ENCODE measurements at regions not wholly inside any gene's neighbourhood (a gene's known extent, or its start where the extent isn't known, plus 50 kb on each side); places are given as distances from the start of the nearest gene placed in this dataset.

GRCh38 chr16:17977260-17977659, 359.3 kb downstream of the NPIPA8 start:
- no peak overlapping the region for H3K9ac ChIP-seq
- 32 to 48% methylated on average over 6 of the region's 6 CpGs for WGBS, 2 experiments (ENCODE audit: low coverage in 1 of 2, low lambda C conversion rate in 2 of 2, missing lambda C conversion rate in 2 of 2)
- no peaks in the 10 kb centered on the region for H3K9me2 ChIP-seq (ENCODE audit: insufficient read depth)

DNA sequence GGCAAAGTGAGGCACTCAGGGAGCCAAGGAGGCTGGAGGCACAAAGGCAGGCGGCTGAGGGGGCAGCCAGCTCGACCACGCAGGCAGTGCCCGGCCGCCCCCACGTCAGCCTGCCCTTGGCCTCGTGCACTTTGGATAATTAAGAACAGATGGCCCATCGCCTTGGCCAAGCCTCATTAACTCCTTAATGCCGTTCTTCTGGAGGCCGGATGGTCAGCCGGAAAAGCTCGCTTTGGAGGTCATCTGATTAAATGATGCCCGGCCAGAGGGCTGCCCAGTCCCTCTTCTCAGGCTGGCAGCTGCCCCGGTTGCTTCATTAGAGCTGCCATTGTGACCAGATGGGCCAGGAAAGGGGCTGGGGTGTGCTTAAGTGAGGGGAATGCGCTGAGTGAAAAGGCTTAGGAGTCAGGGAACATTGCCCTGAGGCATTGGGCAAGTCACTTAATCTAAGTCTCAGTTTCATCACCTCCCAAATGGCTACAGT, 364.0 kb downstream of the NPIPA8 start:
- WGBS, 2 experiments (ENCODE audit: low coverage in 1 of 2, low lambda C conversion rate in 2 of 2, missing lambda C conversion rate in 2 of 2): 1 to 4% methylated on average over 15 of the region's 15 CpGs
- Histone ChIP-seq H3K9me2 (ENCODE audit: insufficient read depth) (no peaks in the 10 kb centered on the region), H3K27ac (no peak overlapping the region), H3K9ac (no peak overlapping the region), H2AFZ (no peak overlapping the region), H4K20me1 (ENCODE audit: insufficient read depth) (no peaks in the 10 kb centered on the region), H3K4me3 (no peak overlapping the region), H3K4me1 (ENCODE audit: insufficient read depth) (no peaks in the 10 kb centered on the region), H3K9me3 (ENCODE audit: low read depth) (no peaks in the 10 kb centered on the region), H3F3A (ENCODE audit: insufficient read depth) (no peaks in the 10 kb centered on the region), H3K79me2 (ENCODE audit: insufficient read depth) (no peaks in the 10 kb centered on the region), H3K4me2 (ENCODE audit: unreplicated experiment) (no peak overlapping the region), H3K27me3 (replicated peaks; ENCODE audit: insufficient read depth) (no peaks in the 10 kb centered on the region), H3K36me3 (ENCODE audit: low read depth) (no peaks in the 10 kb centered on the region)
- TF ChIP-seq EZH2 (IDR thresholded peaks at IDR 0.05; ENCODE audit: insufficient read depth, poor library complexity, severe bottlenecking): no peak
- TF ChIP-seq EZH2phosphoT487 (IDR thresholded peaks at IDR 0.05; ENCODE audit: insufficient read depth, low read depth): no peak
- no peak for DNase-seq
- in situ Hi-C loops (cut with MboI): no loop called here

More at GRCh38 chr16:17977260-17977659, 359.3 kb downstream of the NPIPA8 start:
- H3K4me3 ChIP-seq: no peak overlapping the region
- DNase-seq: no peak
- TF ChIP-seq EZH2phosphoT487 (IDR thresholded peaks at IDR 0.05; ENCODE audit: insufficient read depth, low read depth): no peak
- no peaks in the 10 kb centered on the region for H3K9me3 ChIP-seq (ENCODE audit: low read depth)
- no peaks in the 10 kb centered on the region for H3K4me1 ChIP-seq (ENCODE audit: insufficient read depth)
- no peak overlapping the region for H3K4me2 ChIP-seq (ENCODE audit: unreplicated experiment)
- in situ Hi-C loops (cut with MboI): no loop called here
- H3F3A ChIP-seq (ENCODE audit: insufficient read depth): no peaks in the 10 kb centered on the region
- no peaks in the 10 kb centered on the region for H3K79me2 ChIP-seq (ENCODE audit: insufficient read depth)
- H3K27me3 ChIP-seq (replicated peaks; ENCODE audit: insufficient read depth): no peaks in the 10 kb centered on the region
- no peak overlapping the region for H2AFZ ChIP-seq
- H3K27ac ChIP-seq: no peak overlapping the region
- no peaks in the 10 kb centered on the region for H3K36me3 ChIP-seq (ENCODE audit: low read depth)
- no peaks in the 10 kb centered on the region for H4K20me1 ChIP-seq (ENCODE audit: insufficient read depth)

DNA sequence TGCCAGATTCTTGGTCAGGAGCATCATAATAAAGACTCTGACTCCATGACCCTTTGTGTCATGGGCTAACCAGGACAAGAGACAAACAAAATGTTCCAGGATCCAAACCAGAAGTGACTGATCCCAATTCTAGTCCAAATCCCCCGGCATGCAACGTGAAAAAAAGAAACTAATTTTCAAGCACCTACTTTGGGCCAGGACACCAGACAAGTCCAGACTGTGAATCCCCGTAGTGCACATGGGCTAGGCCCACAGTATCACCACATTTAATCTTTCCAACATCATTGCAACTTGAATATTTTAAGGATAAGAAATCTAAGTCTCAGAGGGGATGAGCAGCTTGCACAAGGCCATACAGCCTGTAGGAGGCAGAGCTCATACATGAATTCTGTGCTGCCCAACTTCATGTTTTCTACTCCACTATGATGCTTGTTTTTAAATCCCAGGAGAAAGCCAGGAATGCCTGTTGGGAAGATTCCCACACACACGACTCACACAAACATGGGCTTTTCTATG, 365.7 kb downstream of the NPIPA8 start:
- DNase-seq: peak; percentile 2
- no peaks in the 10 kb centered on the region for H3K79me2 ChIP-seq (ENCODE audit: insufficient read depth)
- no peaks in the 10 kb centered on the region for H4K20me1 ChIP-seq (ENCODE audit: insufficient read depth)
- H3K9me2 ChIP-seq (ENCODE audit: insufficient read depth): no peaks in the 10 kb centered on the region
- H3F3A ChIP-seq (ENCODE audit: insufficient read depth): no peaks in the 10 kb centered on the region
- no peaks in the 10 kb centered on the region for H3K36me3 ChIP-seq (ENCODE audit: low read depth)
- H3K4me3 ChIP-seq: no peak overlapping the region
- no peak overlapping the region for H3K9ac ChIP-seq
- H3K27ac ChIP-seq: no peak overlapping the region
- H2AFZ ChIP-seq: no peak overlapping the region
- WGBS, 2 experiments (ENCODE audit: low coverage in 1 of 2, low lambda C conversion rate in 2 of 2, missing lambda C conversion rate in 2 of 2): 0 to 1% methylated on average over 4 of the region's 4 CpGs
- no peaks in the 10 kb centered on the region for H3K27me3 ChIP-seq (replicated peaks; ENCODE audit: insufficient read depth)
- TF ChIP-seq EZH2 (IDR thresholded peaks at IDR 0.05; ENCODE audit: insufficient read depth, poor library complexity, severe bottlenecking) (no peak), EZH2phosphoT487 (IDR thresholded peaks at IDR 0.05; ENCODE audit: insufficient read depth, low read depth) (no peak)
- no peaks in the 10 kb centered on the region for H3K4me1 ChIP-seq (ENCODE audit: insufficient read depth)
- in situ Hi-C loops (cut with MboI): no loop called here
- H3K4me2 ChIP-seq (ENCODE audit: unreplicated experiment): no peak overlapping the region
- H3K9me3 ChIP-seq (ENCODE audit: low read depth): no peaks in the 10 kb centered on the region

DNA sequence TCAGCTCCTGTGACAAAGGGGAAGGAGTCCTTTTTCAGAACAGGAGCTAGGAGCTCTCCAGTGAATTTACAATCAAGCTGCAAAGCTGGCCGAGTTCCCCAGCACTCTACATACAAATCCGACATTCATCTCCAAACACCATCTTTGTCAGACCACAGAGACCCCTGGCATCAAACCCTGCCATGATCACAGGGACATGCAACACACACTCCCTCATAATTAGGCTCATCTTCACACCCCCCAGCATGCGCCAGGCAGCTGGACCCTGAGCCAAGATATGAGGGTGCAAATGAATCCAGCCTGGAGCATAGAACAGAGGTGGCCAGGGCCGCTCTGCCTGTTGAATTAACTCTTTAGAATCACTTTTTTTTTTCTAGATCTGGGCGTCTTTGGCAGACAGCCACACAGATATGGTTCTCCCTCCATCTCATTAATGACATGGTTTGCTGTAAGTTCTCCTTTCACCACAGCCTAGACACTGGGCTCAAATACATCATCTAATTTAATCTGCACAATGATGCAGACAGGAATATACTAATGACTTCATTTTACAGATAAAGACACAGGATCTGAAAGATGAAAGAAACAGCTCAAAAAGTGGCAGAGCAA, 366.3 kb downstream of the NPIPA8 start:
- no peaks in the 10 kb centered on the region for H3K9me2 ChIP-seq (ENCODE audit: insufficient read depth)
- no peaks in the 10 kb centered on the region for H3K27me3 ChIP-seq (replicated peaks; ENCODE audit: insufficient read depth)
- TF ChIP-seq EZH2 (IDR thresholded peaks at IDR 0.05; ENCODE audit: insufficient read depth, poor library complexity, severe bottlenecking) (no peak), EZH2phosphoT487 (IDR thresholded peaks at IDR 0.05; ENCODE audit: insufficient read depth, low read depth) (no peak)
- H3K4me3 ChIP-seq: no peak overlapping the region
- H3F3A ChIP-seq (ENCODE audit: insufficient read depth): no peaks in the 10 kb centered on the region
- no peaks in the 10 kb centered on the region for H3K4me1 ChIP-seq (ENCODE audit: insufficient read depth)
- H3K9me3 ChIP-seq (ENCODE audit: low read depth): no peaks in the 10 kb centered on the region
- no peak overlapping the region for H3K4me2 ChIP-seq (ENCODE audit: unreplicated experiment)
- H3K9ac ChIP-seq: no peak overlapping the region
- in situ Hi-C loops (cut with MboI): no loop called here
- WGBS, 2 experiments (ENCODE audit: low coverage in 1 of 2, low lambda C conversion rate in 2 of 2, missing lambda C conversion rate in 2 of 2): 2 to 3% methylated on average over 5 of the region's 5 CpGs
- DNase-seq: no peak
- no peak overlapping the region for H2AFZ ChIP-seq
- H3K36me3 ChIP-seq (ENCODE audit: low read depth): no peaks in the 10 kb centered on the region
- H3K27ac ChIP-seq: no peak overlapping the region
- H3K79me2 ChIP-seq (ENCODE audit: insufficient read depth): no peaks in the 10 kb centered on the region
- no peaks in the 10 kb centered on the region for H4K20me1 ChIP-seq (ENCODE audit: insufficient read depth)
